Erythroblast (primary cell): ENCODE measurements at regions not wholly inside any gene's neighbourhood (a gene's known extent, or its start where the extent isn't known, plus 50 kb on each side); places are given as distances from the start of the nearest gene placed in this dataset.

Experiments used
- DNase-seq, 2 experiments: peaks; one replicate each; lab custom pipeline; 2025; lab: John Stamatoyannopoulos, UW
- GATA1 ChIP-seq: IDR thresholded peaks from 2 replicates; pipeline ENCODE4 v1.6.1; 2011; ENCODE audit warnings: low read depth, mild to moderate bottlenecking, control low read depth, low read length, moderate library complexity
- POLR2A ChIP-seq: IDR thresholded peaks from 2 replicates; pipeline ENCODE4 v1.6.1; 2011; ENCODE audit warnings: mild to moderate bottlenecking, low read length

GRCh38 chr9:101796044-101796443, 57.6 kb upstream of the GRIN3A start:
- DNase-seq: no peak
- TF ChIP-seq POLR2A: no peak
- TF ChIP-seq GATA1: no peak

- TF ChIP-seq POLR2A: no peak
- TF ChIP-seq GATA1: no peak
- no peak for DNase-seq
Measured at GRCh38 chr9:101795147-101795546, 56.7 kb upstream of the GRIN3A start.

- DNase-seq: peak in 1 of 2 experiments; percentile 21
- TF ChIP-seq POLR2A (no peak), GATA1 (no peak)
Measured at GRCh38 chr9:101792475-101792874, 54.0 kb upstream of the GRIN3A start.

- TF ChIP-seq POLR2A (no peak), GATA1 (no peak)
- DNase-seq: peak; percentile 68 to 80
Measured at GRCh38 chr9:101791938-101792337, 53.5 kb upstream of the GRIN3A start.

GRCh38 chr9:101791533-101791932, 53.1 kb upstream of the GRIN3A start:
- TF ChIP-seq POLR2A (no peak), GATA1 (no peak)
- no peak for DNase-seq
